Smooth muscle cell (in vitro differentiated cells): ENCODE measurements at regions not wholly inside any gene's neighbourhood (a gene's known extent, or its start where the extent isn't known, plus 50 kb on each side); places are given as distances from the start of the nearest gene placed in this dataset.

Source experiments
- DNase-seq: peaks from one replicate; lab custom pipeline; 2025; ENCODE audit not compliant: unreplicated experiment; lab: John Stamatoyannopoulos, UW
- H2AFZ ChIP-seq: fragments of 200-600 bp; sonication (generic); 2 replicates; pipeline ENCODE4 v1.6.0; 2016; ENCODE audit warnings: antibody characterized with exemption, low read depth, mild to moderate bottlenecking
- H3F3A ChIP-seq: fragments of 200-600 bp; sonication (generic); 2 replicates; pipeline ENCODE4 v1.6.0; 2017; ENCODE audit warnings: antibody characterized with exemption, low read depth
- H3K27ac ChIP-seq: fragments of 200-600 bp; sonication (generic); 2 replicates; pipeline ENCODE4 v1.5.1; 2016; ENCODE audit warnings: low read depth, mild to moderate bottlenecking
- H3K27me3 ChIP-seq: fragments of 200-600 bp; sonication (generic); 2 replicates; pipeline ENCODE4 v1.6.1; 2016; ENCODE audit warnings: low read depth, mild to moderate bottlenecking
- H3K36me3 ChIP-seq: fragments of 200-600 bp; sonication (generic); 2 replicates; pipeline ENCODE4 v1.5.1; 2016; ENCODE audit warnings: low read depth
- H3K4me1 ChIP-seq: fragments of 200-600 bp; sonication (generic); 2 replicates; pipeline ENCODE4 v1.5.1; 2016; ENCODE audit warnings: low read depth
- H3K4me2 ChIP-seq: fragments of 200-600 bp; sonication (generic); 2 replicates; pipeline ENCODE4 v1.6.0; 2016; ENCODE audit warnings: mild to moderate bottlenecking
- H3K4me3 ChIP-seq: fragments of 200-600 bp; sonication (generic); 2 replicates; pipeline ENCODE4 v1.5.1; 2016; ENCODE audit warnings: mild to moderate bottlenecking
- H3K79me2 ChIP-seq: fragments of 200-600 bp; sonication (generic); 2 replicates; pipeline ENCODE4 v1.6.0; 2016; ENCODE audit warnings: low read depth, mild to moderate bottlenecking
- H3K9ac ChIP-seq: fragments of 200-600 bp; sonication (generic); 2 replicates; pipeline ENCODE4 v1.6.0; 2016; ENCODE audit warnings: low read depth
- H3K9me3 ChIP-seq: fragments of 200-600 bp; sonication (generic); replicated peaks from 2 replicates; pipeline ENCODE4 v1.5.1; 2016; ENCODE audit warnings: low read depth
- H4K20me1 ChIP-seq: fragments of 200-600 bp; sonication (generic); 2 replicates; pipeline ENCODE4 v1.6.0; 2016; ENCODE audit warnings: low read depth
- WGBS: methylation state at CpG from one replicate; pipeline ENCODE4 v1.1.7; 2016; ENCODE audit warnings: low lambda C conversion rate; 5-methylcytosine and 5-hydroxymethylcytosine counted together
- TF ChIP-seq, protein P1 (sequence below): fragments of 200-600 bp; sonication (generic); IDR thresholded peaks from 2 replicates; pipeline ENCODE4 v1.5.1; 2017; ENCODE audit warnings: borderline replicate concordance, mild to moderate bottlenecking, antibody characterized with exemption; ENCODE audit not compliant: insufficient read depth, poor library complexity, severe bottlenecking

DNA sequence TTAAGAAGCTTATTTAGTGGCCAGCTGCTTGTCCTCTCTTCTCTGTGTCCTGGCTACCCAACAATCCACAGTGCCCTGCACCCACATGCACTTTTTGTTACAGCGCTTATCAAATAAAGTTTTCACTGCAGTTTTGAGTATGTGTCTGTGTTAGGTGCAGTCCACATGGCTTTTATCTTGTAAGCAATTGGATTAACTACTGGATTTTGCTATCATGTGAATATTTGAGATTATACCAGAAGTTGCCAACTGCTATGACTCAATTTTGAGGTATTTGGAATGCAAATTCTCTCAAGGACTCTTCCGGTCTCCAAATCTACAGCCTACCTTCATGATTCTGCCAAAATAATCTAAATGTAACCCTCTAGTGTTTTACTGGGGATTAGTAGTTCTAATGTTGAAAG, 690.2 kb downstream of the NR2F1-AS1 start:
- Histone ChIP-seq H3K4me2 (no peak overlapping the region), H3K27me3 (no peaks in the 10 kb centered on the region), H3K79me2 (no peaks in the 10 kb centered on the region), H2AFZ (no peak overlapping the region), H3K9me3 (no peaks in the 10 kb centered on the region), H3K4me3 (no peak overlapping the region), H3K27ac (no peak overlapping the region), H4K20me1 (no peaks in the 10 kb centered on the region), H3F3A (no peaks in the 10 kb centered on the region), H3K9ac (no peak overlapping the region), H3K4me1 (peaks cover 7% of the 10 kb centered on the region), H3K36me3 (no peaks in the 10 kb centered on the region)
- DNase-seq = no peak
- WGBS = 65% methylated on average over 2 of the region's 2 CpGs
- TF ChIP-seq, protein P1, sequence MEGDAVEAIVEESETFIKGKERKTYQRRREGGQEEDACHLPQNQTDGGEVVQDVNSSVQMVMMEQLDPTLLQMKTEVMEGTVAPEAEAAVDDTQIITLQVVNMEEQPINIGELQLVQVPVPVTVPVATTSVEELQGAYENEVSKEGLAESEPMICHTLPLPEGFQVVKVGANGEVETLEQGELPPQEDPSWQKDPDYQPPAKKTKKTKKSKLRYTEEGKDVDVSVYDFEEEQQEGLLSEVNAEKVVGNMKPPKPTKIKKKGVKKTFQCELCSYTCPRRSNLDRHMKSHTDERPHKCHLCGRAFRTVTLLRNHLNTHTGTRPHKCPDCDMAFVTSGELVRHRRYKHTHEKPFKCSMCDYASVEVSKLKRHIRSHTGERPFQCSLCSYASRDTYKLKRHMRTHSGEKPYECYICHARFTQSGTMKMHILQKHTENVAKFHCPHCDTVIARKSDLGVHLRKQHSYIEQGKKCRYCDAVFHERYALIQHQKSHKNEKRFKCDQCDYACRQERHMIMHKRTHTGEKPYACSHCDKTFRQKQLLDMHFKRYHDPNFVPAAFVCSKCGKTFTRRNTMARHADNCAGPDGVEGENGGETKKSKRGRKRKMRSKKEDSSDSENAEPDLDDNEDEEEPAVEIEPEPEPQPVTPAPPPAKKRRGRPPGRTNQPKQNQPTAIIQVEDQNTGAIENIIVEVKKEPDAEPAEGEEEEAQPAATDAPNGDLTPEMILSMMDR = no peak

DNA sequence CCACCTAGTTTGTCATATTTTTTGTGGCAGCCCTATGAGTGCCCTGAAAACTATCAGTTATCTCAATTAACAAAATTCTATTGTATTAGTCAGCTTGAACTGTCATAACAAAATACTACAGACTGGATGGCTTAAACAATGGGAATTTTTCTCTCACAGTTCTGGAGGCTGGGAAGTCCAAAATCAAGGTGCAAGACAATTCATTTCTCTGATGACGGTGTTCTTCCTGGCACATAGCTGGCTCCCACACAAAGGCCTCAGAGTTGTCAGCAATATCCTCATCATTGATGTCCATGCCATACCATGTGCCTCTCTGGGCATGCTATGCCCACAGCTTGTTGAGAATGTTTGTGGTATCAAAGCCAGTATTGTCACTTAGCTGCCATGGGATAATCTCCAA, 691.9 kb downstream of the NR2F1-AS1 start:
- Histone ChIP-seq H4K20me1 (no peaks in the 10 kb centered on the region), H3K9me3 (no peaks in the 10 kb centered on the region), H3K4me2 (no peak overlapping the region), H3K27ac (no peak overlapping the region), H3K4me1 (peaks cover 7% of the 10 kb centered on the region), H3K79me2 (no peaks in the 10 kb centered on the region), H3K9ac (no peak overlapping the region), H3K27me3 (no peaks in the 10 kb centered on the region), H3K36me3 (no peaks in the 10 kb centered on the region), H2AFZ (no peak overlapping the region), H3F3A (no peaks in the 10 kb centered on the region), H3K4me3 (no peak overlapping the region)
- 100% methylated on average over 1 of the region's 1 CpG for WGBS
- TF ChIP-seq, protein P1 = no peak
- DNase-seq = no peak

DNA sequence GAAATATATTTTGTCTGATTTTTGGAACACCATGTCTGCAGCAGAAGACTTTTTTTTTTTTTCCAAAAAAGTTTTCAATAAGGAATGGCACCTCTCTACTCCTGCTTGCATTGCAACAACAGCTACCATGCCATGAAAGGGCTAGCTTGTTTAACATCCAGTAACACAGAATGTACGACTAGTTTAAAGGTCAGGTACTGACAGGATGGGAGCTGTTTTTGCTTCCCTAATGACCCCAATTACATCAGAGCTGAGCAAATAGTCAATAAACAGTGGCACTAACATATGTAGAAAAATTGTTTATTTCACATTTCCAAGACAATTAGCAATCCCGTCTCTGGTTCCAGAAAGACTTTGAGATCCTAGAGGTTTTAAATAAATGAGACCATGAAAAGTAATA, 693.8 kb downstream of the NR2F1-AS1 start:
- no peak for DNase-seq
- TF ChIP-seq, protein P1 = no peak
- Histone ChIP-seq H3K27me3 (no peaks in the 10 kb centered on the region), H3K9ac (no peak overlapping the region), H2AFZ (no peak overlapping the region), H3K27ac (no peak overlapping the region), H3K36me3 (no peaks in the 10 kb centered on the region), H3K4me2 (no peak overlapping the region), H3K4me3 (no peak overlapping the region), H3K79me2 (no peaks in the 10 kb centered on the region), H4K20me1 (no peaks in the 10 kb centered on the region), H3F3A (no peaks in the 10 kb centered on the region), H3K9me3 (no peaks in the 10 kb centered on the region), H3K4me1 (peaks cover 7% of the 10 kb centered on the region)
- WGBS = 60% methylated on average over 2 of the region's 2 CpGs

DNA sequence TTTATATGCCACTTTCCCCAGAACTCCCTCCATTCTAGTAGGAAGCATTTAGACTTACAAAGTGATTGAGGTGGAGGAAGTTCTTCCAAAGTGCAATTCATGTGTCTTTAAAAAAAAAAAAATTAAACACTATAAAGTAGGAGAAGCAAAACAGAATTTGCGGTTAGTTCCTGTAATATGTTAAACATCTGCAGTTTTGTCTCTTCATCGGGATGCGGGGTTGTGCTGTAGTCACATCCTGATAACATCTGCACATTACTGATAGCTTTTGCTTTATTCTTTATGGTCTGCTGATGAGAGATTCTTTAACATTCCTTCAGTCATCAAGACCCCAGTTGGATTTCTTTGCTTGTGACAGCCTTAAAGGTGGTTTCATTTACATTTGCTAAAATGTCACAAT, 694.3 kb downstream of the NR2F1-AS1 start:
- 72% methylated on average over 3 of the region's 3 CpGs for WGBS

More for the DNA sequence above, 694.3 kb downstream of the NR2F1-AS1 start:
- H2AFZ ChIP-seq = no peak overlapping the region
- H3K9me3 ChIP-seq = no peaks in the 10 kb centered on the region
- no peaks in the 10 kb centered on the region for H3K79me2 ChIP-seq
- H3K27me3 ChIP-seq = peaks cover under 1% of the 10 kb centered on the region
- no peak overlapping the region for H3K27ac ChIP-seq
- DNase-seq = no peak
- peaks cover 8% of the 10 kb centered on the region for H3K4me1 ChIP-seq
- H3K4me3 ChIP-seq = no peak overlapping the region
- H4K20me1 ChIP-seq = no peaks in the 10 kb centered on the region
- TF ChIP-seq, protein P1 = no peak
- no peaks in the 10 kb centered on the region for H3F3A ChIP-seq
- H3K9ac ChIP-seq = no peak overlapping the region
- H3K36me3 ChIP-seq = no peaks in the 10 kb centered on the region
- no peak overlapping the region for H3K4me2 ChIP-seq
